T-cell (primary cell): ENCODE measurements at regions not wholly inside any gene's neighbourhood (a gene's known extent, or its start where the extent isn't known, plus 50 kb on each side); places are given as distances from the start of the nearest gene placed in this dataset.

Experiments used
- ATAC-seq, 4 experiments: fragments of 200-7000 bp in 3 of 4; fragments of 150-1000 bp in 1 of 4; cut with Tn5 transposase; replicated peaks in 1 of 4; 1 replicate in 3 of 4; 2 replicates in 1 of 4; pipeline ENCODE4 v1.10.0; 2021; ENCODE audit warnings: moderate library complexity in 3 of 4, mild to moderate bottlenecking in 2 of 4, moderate number of reproducible peaks in 1 of 4
- CTCF ChIA-PET, 2 donors: fragments of 300-600 bp; sonication (Branson Sonifier 250); formaldehyde crosslinking; loops; one replicate each; lab custom pipeline; 2022; ENCODE audit warnings: antibody characterized with exemption in 2 of 2; lab: Charles Lee
- POLR2A ChIA-PET, 2 donors: fragments of 300-600 bp; sonication (Branson Sonifier 250); formaldehyde crosslinking; loops; one replicate each; lab custom pipeline; 2022; ENCODE audit warnings: antibody characterized with exemption in 2 of 2; lab: Charles Lee
- DNase-seq, 35 experiments: peaks; one replicate each; pipeline versions ENCODE4 v3.0.0 to v3.0.0-alpha.2; 2013 to 2023
- H3K27ac ChIP-seq: one replicate; pipeline ENCODE4 v1.5.1; 2013; ENCODE audit warnings: low read length
- H3K27me3 ChIP-seq, 2 experiments: replicated peaks in 1 of 2; 1 replicate in 1 of 2; 2 replicates in 1 of 2; pipeline versions ENCODE4 v1.6.1 to v1.7.0; 2013; ENCODE audit warnings: low read length in 1 of 2, mixed read lengths in 1 of 2; ENCODE audit not compliant: control insufficient read depth in 2 of 2, insufficient read depth in 2 of 2; ENCODE audit errors: extremely low read depth in 1 of 2
- H3K36me3 ChIP-seq, 2 donors: 1 replicate in 1 of 2; 2 replicates in 1 of 2; pipeline versions ENCODE4 v1.6.1 to v1.7.0; 2013; ENCODE audit warnings: low read length in 1 of 2; ENCODE audit not compliant: control insufficient read depth in 2 of 2, insufficient read depth in 1 of 2; ENCODE audit errors: extremely low read depth in 1 of 2
- H3K4me1 ChIP-seq, 2 experiments: 1 replicate in 1 of 2; 2 replicates in 1 of 2; pipeline versions ENCODE4 v1.6.1 to v1.7.0; 2013; ENCODE audit warnings: low read length in 2 of 2, mixed read lengths in 1 of 2; ENCODE audit not compliant: insufficient read depth in 2 of 2, control insufficient read depth in 1 of 2; ENCODE audit errors: extremely low read depth in 1 of 2
- H3K4me3 ChIP-seq, 2 donors: 1 replicate in 1 of 2; 2 replicates in 1 of 2; pipeline versions ENCODE4 v1.5.1 to v1.7.0; 2013; ENCODE audit warnings: mild to moderate bottlenecking in 2 of 2, low read length in 1 of 2, moderate library complexity in 1 of 2; ENCODE audit not compliant: control insufficient read depth in 1 of 2; ENCODE audit errors: extremely low read depth in 1 of 2
- H3K9me3 ChIP-seq: 2 replicates; pipeline ENCODE4 v1.7.0; 2013
- H3K27ac Mint-ChIP-seq, 2 donors: one replicate each; pipeline ENCODE4 v1.8.0; 2020 to 2021; ENCODE audit warnings: mild to moderate bottlenecking in 2 of 2, mixed read lengths in 2 of 2
- H3K27me3 Mint-ChIP-seq, 2 donors: one replicate each; pipeline ENCODE4 v1.8.0; 2021 to 2022; ENCODE audit warnings: mixed read lengths in 2 of 2
- H3K36me3 Mint-ChIP-seq: one replicate; pipeline ENCODE4 v1.8.0; 2021; ENCODE audit warnings: mixed read lengths
- H3K4me1 Mint-ChIP-seq, 3 donors: one replicate each; pipeline ENCODE4 v1.8.0; 2020 to 2022; ENCODE audit warnings: mixed read lengths in 3 of 3, mild to moderate bottlenecking in 1 of 3
- H3K4me3 Mint-ChIP-seq, 3 donors: one replicate each; pipeline ENCODE4 v1.8.0; 2020 to 2022; ENCODE audit warnings: mild to moderate bottlenecking in 3 of 3, mixed read lengths in 3 of 3, moderate library complexity in 3 of 3
- H3K9me3 Mint-ChIP-seq, 3 donors: one replicate each; pipeline ENCODE4 v1.8.0; 2020 to 2022; ENCODE audit warnings: mixed read lengths in 3 of 3
- WGBS: methylation state at CpG from one replicate; pipeline ENCODE4 v1.1.5; 2013; ENCODE audit warnings: missing lambda C conversion rate; ENCODE audit not compliant: insufficient coverage; 5-methylcytosine and 5-hydroxymethylcytosine counted together

GRCh38 chr12:53803194-53803593, 51.4 kb upstream of the CISTR start:
- no peak overlapping the region for H3K27ac Mint-ChIP-seq
- WGBS: 57% methylated on average over 1 of the region's 3 CpGs
- CTCF ChIA-PET: interaction anchor here in 1 of 2 donors (0.6 kb wide), 1 partner anchor 1924 kb away, joined by 6 read pairs; no protein-coding TSS in a partner anchor
- POLR2A ChIA-PET: no interaction called here
- H3K27me3 Mint-ChIP-seq: peaks cover 60 to 62% of the 10 kb centered on the region in 2 donors
- ATAC-seq (no peak), DNase-seq (no peak)
- no peaks in the 10 kb centered on the region for H3K4me1 ChIP-seq
- no peaks in the 10 kb centered on the region for H3K9me3 ChIP-seq
- no peaks in the 10 kb centered on the region for H3K36me3 Mint-ChIP-seq
- no peaks in the 10 kb centered on the region for H3K4me1 Mint-ChIP-seq
- no peaks in the 10 kb centered on the region for H3K9me3 Mint-ChIP-seq
- H3K27ac ChIP-seq: no peak overlapping the region
- no peak overlapping the region for H3K4me3 ChIP-seq
- peaks cover 10 to 31% of the 10 kb centered on the region in 2 experiments for H3K27me3 ChIP-seq
- no peaks in the 10 kb centered on the region for H3K36me3 ChIP-seq
- no peak overlapping the region for H3K4me3 Mint-ChIP-seq

GRCh38 chr12:53803703-53804102, 51.9 kb upstream of the CISTR start:
- H3K4me1 ChIP-seq: no peaks in the 10 kb centered on the region
- H3K27me3 ChIP-seq: peaks cover 9 to 35% of the 10 kb centered on the region in 2 experiments
- no peak overlapping the region for H3K4me3 Mint-ChIP-seq
- no peaks in the 10 kb centered on the region for H3K9me3 Mint-ChIP-seq
- ChIA-PET POLR2A (no interaction called here), CTCF (no interaction called here)
- no peaks in the 10 kb centered on the region for H3K36me3 ChIP-seq
- H3K36me3 Mint-ChIP-seq: no peaks in the 10 kb centered on the region
- no CpG with 5 or more reads among the region's 4 CpGs for whole genome bisulfite sequencing
- DNase-seq (no peak), ATAC-seq (no peak)
- no peak overlapping the region for H3K27ac ChIP-seq
- no peak overlapping the region for H3K27ac Mint-ChIP-seq
- no peaks in the 10 kb centered on the region for H3K4me1 Mint-ChIP-seq
- H3K9me3 ChIP-seq: no peaks in the 10 kb centered on the region
- H3K4me3 ChIP-seq: no peak overlapping the region
- H3K27me3 Mint-ChIP-seq: peaks cover 58 to 60% of the 10 kb centered on the region in 2 donors

DNA sequence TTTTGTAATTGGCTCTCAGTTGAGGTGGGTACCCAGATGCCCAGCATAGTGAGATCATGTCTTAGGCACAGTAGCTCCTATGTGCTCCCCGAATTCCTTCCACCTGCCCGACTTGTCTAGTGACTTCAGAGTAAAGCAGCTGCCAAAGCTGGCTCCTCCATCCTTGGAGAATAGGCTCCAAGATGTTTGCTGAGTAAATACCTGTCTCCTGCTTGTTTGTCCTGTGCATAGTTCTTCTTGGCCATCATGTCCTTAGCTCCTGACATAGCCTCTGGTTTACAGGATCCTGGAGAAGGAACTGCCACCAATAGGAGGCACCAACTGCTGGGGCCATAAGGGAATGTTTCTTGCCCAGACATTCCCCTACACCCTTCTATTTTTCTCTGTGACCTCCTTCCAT, 52.6 kb upstream of the CISTR start:
- H3K27me3 Mint-ChIP-seq: peaks cover 52 to 53% of the 10 kb centered on the region in 2 donors

DNA sequence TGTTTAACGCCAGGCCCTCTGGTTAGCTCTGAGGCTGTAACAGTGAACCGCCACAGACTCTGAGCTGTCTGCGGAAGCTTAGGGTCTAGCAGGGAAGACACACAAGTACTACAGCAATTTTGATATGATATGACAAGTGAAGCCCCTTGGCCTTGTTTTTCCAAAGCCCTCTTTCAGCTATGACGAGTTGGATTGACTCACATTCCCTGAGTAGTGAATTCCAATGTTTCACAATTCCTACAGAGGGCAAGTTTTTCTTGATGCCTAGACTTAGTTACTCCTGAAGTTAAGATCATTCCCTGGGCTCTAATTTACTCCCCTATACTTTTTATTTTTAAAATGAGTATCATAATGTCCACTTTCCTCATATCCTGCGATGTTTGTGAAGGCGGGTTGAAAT, 53.3 kb upstream of the CISTR start:
- Mint-ChIP-seq H3K27me3 (peaks cover 51% of the 10 kb centered on the region in 2 donors), H3K36me3 (no peaks in the 10 kb centered on the region), H3K9me3 (no peaks in the 10 kb centered on the region), H3K4me1 (no peaks in the 10 kb centered on the region), H3K27ac (no peak overlapping the region), H3K4me3 (no peak overlapping the region)
- H3K27me3 ChIP-seq: peaks cover 9 to 37% of the 10 kb centered on the region in 2 experiments
- WGBS: 83% methylated on average over 4 of the region's 6 CpGs
- ChIA-PET CTCF (no interaction called here), POLR2A (interaction anchor here in 1 of 2 donors (0.7 kb wide), 1 partner anchor 53 kb away, joined by 4 read pairs; no protein-coding TSS in a partner anchor)
- no peak overlapping the region for H3K4me3 ChIP-seq
- ATAC-seq: no peak
- DNase-seq: no peak
- H3K36me3 ChIP-seq: no peaks in the 10 kb centered on the region
- no peaks in the 10 kb centered on the region for H3K9me3 ChIP-seq
- H3K4me1 ChIP-seq: no peaks in the 10 kb centered on the region
- no peak overlapping the region for H3K27ac ChIP-seq

More for the DNA sequence above, 52.6 kb upstream of the CISTR start:
- POLR2A ChIA-PET: no interaction called here
- Mint-ChIP-seq H3K36me3 (no peaks in the 10 kb centered on the region), H3K4me3 (no peak overlapping the region), H3K27ac (no peak overlapping the region), H3K9me3 (no peaks in the 10 kb centered on the region), H3K4me1 (no peaks in the 10 kb centered on the region)
- 82% methylated on average over 2 of the region's 2 CpGs for WGBS
- CTCF ChIA-PET: no interaction called here
- H3K4me1 ChIP-seq: no peaks in the 10 kb centered on the region
- H3K27ac ChIP-seq: no peak overlapping the region
- no peak overlapping the region for H3K4me3 ChIP-seq
- H3K36me3 ChIP-seq: no peaks in the 10 kb centered on the region
- no peak for ATAC-seq
- DNase-seq: no peak
- no peaks in the 10 kb centered on the region for H3K9me3 ChIP-seq
- H3K27me3 ChIP-seq: peaks cover 9 to 39% of the 10 kb centered on the region in 2 experiments

GRCh38 chr12:53805791-53806190, 54.0 kb upstream of the CISTR start:
- Mint-ChIP-seq H3K4me3 (no peak overlapping the region), H3K9me3 (no peaks in the 10 kb centered on the region), H3K27ac (no peak overlapping the region), H3K36me3 (no peaks in the 10 kb centered on the region), H3K4me1 (no peaks in the 10 kb centered on the region), H3K27me3 (peaks cover 49% of the 10 kb centered on the region in 2 donors)
- ChIA-PET CTCF (no interaction called here), POLR2A (interaction anchor here in 1 of 2 donors (0.7 kb wide), 1 partner anchor 53 kb away, joined by 4 read pairs; no protein-coding TSS in a partner anchor)
- no peaks in the 10 kb centered on the region for H3K4me1 ChIP-seq
- ATAC-seq (no peak), DNase-seq (no peak)
- H3K27me3 ChIP-seq: peaks cover 7 to 36% of the 10 kb centered on the region in 2 experiments
- no peaks in the 10 kb centered on the region for H3K9me3 ChIP-seq
- H3K36me3 ChIP-seq: no peaks in the 10 kb centered on the region
- no peak overlapping the region for H3K4me3 ChIP-seq
- H3K27ac ChIP-seq: no peak overlapping the region
- 83% methylated on average over 1 of the region's 4 CpGs for WGBS

DNA sequence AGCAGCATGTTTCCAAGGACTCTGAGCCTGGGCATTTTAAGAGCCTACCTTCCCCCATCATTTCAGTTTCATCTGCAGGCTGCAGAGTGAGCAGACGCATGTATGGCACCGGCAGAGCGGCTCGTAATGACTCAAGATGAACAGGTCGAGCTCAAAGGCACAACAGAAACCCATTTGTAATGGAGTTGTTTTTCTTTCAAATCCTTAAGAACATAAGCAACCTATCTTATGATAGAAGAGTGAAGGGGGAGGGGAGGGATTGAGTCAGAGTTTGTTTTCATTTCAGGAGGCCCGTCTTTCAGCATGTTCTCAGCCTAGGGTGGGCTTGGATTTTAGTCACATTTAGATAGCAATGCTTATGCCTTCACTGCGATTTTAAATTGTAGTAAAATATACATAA, 54.9 kb upstream of the CISTR start:
- no peak overlapping the region for H3K4me3 Mint-ChIP-seq
- Histone ChIP-seq H3K4me3 (no peak overlapping the region), H3K36me3 (no peaks in the 10 kb centered on the region), H3K27ac (no peak overlapping the region), H3K4me1 (no peaks in the 10 kb centered on the region), H3K9me3 (no peaks in the 10 kb centered on the region), H3K27me3 (peaks cover 7 to 37% of the 10 kb centered on the region in 2 experiments)
- no peak overlapping the region for H3K27ac Mint-ChIP-seq
- DNase-seq (no peak), ATAC-seq (no peak)
- ChIA-PET POLR2A (no interaction called here), CTCF (interaction anchor here in 1 of 2 donors (0.6 kb wide), 1 partner anchor 15 kb away, joined by 3 read pairs; no protein-coding TSS in a partner anchor)
- no peaks in the 10 kb centered on the region for H3K4me1 Mint-ChIP-seq
- peaks cover 42 to 45% of the 10 kb centered on the region in 2 donors for H3K27me3 Mint-ChIP-seq
- no peaks in the 10 kb centered on the region for H3K9me3 Mint-ChIP-seq
- WGBS: no CpG with 5 or more reads among the region's 7 CpGs
- no peaks in the 10 kb centered on the region for H3K36me3 Mint-ChIP-seq
